GF-D8 (cell line): ENCODE measurements at regions not wholly inside any gene's neighbourhood (a gene's known extent, or its start where the extent isn't known, plus 50 kb on each side); places are given as distances from the start of the nearest gene placed in this dataset.
"Not testable (repeated sequence)": the region's sequence is repeated elsewhere in the genome, so short reads cannot be mapped to it uniquely, and the experiment has no call there.

Source experiments
- DNase-seq: peaks from one replicate; lab custom pipeline; 2025; lab: John Stamatoyannopoulos, UW

DNA sequence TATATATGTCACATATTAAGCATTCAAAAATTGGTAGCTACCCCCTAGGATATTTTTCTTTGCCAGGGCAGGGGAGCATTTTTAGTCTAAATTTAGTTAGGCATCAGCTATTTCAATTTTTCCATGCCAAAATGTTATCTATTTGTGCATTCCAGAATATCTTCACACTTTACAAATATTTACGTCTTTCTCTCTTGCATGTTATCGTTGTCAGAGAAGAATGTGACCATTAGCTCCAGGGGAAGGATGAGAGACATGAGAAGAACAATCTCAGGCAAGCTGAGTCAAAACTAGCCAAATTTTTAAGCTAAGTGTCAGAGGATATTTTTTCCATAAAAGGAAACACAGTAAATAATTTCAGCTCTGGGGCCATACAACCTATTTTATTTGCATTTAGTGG, 885.0 kb upstream of the EPHA5 start:
- DNase-seq, result no peak

DNA sequence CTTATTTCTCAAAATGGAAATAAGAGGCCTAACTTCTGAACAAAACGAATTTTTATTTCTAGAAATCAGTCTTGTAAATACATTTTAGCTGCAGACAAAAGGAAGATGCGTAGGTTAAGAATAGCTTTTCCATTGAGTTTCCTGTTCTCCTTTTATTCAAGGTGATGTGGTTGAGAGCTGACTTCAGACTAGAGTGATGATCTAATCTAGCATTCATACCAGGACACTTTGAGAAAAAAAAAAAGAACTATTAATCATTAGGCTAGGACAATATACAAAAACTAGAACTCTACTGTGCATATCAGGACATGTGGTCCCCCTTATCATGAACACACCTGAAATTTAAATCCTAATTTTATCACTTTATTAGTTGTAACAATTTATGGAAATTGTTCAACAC, 884.5 kb upstream of the EPHA5 start:
- DNase-seq, result no peak

DNA sequence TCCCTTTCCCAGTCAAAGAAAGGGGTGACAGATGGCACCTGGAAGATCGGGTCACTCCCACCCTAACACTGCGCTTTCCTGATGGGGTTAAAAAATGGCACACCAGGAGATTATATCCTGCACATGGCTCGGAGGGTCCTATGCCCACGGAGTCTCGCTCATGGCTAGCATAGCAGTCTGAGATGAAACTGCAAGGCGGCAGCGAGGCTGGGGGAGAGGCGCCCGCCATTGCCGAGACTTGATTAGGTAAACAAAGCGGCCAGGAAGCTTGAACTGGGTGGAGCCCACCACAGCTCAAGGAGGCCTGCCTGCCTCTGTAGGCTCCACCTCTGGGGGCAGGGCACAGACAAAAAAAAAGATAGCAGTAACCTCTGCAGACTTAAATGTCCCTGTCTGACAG, 875.0 kb upstream of the EPHA5 start:
- DNase-seq, result not testable (repeated sequence)

DNA sequence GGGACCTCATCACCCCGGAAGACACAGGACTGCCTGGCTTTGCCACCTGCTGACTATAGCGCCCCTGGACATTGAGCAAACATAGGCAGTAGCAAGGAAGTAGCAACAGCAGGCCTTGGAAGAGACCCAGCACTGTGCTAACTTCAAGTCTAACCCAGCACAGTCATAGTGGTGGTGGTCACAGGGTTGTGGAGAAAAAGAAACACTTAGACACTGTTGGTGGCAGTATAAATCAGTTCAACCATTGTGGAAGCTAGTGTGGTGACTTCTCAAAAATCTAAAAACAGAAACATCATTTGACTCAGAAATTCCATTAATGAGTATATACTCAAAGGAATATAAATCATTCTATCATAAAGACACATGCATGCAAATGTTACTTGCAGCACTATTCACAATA, 874.0 kb upstream of the EPHA5 start:
- no peak for DNase-seq

DNA sequence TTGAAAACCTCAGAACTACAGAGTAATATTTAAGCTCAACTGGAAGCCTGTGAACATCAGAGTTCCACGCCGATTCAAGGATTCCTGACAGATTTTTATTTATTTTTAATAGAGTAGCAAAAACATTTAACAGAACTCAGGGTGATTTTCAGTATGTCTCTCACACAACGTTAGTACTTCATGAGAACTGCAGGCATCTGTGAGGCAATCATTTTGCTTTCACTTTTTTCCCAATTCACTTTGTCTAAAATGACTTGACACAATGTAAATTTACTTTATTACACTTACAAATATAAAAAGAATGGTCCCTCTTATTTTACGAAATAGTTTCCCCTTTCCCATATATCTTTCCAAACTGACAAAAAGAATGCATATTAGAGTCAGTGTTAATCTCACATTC, 869.5 kb upstream of the EPHA5 start:
- DNase-seq, result no peak

DNA sequence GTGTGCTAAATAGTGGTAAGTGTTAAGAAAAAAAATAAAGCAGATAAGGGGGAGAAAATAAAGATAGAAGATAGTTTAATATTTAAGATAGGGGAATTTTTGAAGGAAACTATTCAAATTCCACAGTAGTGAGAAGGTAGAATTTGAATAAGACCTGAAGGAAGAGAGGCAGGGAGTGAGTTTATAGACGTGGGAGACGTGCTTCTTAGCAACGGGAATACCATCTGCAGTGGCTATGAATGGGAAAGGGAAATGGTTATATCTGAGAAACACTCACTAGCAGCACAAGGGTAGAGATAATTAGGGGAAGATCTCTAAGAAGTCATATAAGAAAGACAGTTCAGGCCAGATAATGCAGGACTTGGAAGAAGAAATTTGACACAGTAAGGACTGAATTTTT, 854.5 kb upstream of the EPHA5 start:
- DNase-seq, result no peak

DNA sequence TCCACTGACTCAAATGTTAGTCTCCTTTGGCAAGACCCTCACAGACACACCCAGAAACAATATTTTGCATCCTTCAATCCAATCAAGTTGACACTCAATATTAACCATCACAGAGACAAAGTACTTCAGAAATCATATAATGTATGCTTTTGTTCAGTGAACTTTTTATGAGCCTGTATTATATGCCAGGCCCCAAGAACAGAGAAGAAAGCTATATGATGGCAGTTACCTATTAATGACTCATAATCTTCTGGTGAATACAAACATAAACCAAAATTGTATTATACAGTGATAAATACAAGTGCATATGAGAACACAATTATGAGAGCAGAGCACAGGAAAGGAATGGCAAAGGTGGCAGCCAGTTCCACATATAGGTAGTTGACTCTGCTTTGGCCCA, 852.0 kb upstream of the EPHA5 start:
- no peak for DNase-seq

DNA sequence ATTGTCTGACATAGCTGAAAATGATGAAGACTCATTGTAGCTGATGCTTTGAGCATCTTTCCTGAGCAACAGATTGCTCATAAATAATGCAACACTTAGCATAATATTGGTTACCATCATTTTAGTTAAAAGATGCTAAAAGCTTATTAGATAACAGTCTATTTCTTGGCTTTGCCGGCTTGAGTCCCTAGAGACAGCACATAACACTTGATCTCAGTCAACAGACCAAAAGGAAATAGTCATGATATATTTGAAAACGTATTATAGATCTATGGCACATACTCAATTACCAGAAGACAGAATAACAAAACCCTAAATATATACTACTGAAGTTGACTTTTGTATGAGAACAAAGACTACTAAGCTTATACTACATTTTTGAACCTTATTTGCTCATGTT, 846.7 kb upstream of the EPHA5 start:
- DNase-seq, result no peak

DNA sequence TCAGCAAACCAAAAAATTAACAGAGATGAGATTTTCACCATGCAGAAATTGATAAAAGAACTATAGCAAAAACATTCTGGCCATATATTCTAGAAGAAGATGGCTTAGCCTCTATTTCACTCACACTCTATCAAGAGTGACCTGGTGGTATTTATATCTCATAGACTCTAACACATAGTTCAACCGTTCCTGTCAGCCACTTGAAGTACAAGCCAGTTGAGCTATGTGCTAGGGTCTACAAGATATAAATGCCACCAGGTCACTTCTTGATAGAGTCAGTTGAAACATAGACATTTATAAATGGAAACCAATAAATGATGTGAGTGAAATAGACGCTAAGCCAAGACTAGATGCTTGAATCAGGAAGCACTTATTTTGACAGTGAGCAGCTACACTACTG, 836.7 kb upstream of the EPHA5 start:
- no peak for DNase-seq

DNA sequence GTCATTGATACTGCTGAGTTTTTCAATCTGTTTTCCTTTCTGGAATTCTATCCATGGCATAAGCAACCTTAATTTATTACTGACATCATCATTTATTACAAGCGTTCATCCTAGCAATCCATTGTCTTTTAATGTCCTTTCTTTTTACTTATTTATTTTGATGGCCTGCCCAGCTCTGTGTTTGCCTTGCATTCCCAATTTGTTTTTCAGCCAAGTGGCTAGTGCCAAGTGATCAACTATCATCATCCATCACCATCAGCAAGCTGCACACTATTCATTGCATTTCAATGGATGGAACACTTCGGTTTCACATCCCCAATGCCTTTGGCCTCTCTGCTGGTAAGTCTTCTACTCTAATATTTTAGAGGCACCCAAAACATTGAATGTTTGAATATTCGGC, 831.7 kb upstream of the EPHA5 start:
- DNase-seq, result no peak

DNA sequence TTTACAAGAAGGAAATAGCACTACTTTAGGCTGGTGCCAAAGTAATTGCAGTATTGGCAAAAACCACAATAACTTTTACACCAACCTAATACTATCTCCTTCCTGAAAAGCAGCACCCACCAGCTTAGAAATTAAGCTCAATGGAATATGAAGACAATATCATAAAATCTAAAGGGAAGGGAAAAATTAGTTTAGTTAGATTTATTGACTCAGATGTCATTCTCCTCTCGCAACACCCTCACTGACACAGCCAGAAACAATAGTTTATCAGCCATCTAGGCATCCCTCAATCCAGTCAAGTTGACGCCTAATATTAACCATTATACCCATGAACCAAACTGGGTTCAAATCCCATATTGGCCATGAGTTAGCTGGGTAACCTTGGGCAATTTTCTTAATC, 820.4 kb upstream of the EPHA5 start:
- no peak for DNase-seq

DNA sequence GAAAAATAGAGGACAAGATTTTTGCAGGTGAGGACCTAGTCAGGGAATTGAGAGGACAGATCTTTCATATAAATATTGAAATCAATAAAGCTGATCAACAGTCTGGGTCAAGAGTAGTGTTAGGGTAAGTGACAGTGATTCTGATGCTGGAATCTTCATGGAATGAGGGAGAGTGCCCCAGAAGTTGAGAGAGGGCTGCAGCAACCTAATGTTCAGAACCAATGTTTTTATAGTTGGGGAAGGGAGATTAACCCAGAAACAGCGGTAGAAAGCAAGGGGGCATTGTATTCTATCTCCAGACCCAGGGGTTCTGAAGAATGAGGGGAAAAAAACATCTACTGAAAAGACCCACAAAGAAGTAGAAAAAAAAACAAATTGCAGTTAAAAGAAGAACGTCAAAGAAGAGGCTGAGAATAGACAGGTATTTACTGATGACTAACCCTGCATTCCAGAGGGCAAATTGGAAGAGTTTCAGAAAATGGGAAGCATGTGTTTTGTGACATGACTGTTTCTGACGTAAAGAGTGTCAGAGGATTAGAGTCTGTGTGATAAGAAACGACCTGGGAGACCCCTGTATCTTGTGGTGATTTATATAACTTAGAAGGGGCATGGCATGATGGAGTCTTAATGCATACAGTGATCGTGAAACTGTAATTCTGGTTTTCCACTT, 819.6 kb upstream of the EPHA5 start:
- no peak for DNase-seq

DNA sequence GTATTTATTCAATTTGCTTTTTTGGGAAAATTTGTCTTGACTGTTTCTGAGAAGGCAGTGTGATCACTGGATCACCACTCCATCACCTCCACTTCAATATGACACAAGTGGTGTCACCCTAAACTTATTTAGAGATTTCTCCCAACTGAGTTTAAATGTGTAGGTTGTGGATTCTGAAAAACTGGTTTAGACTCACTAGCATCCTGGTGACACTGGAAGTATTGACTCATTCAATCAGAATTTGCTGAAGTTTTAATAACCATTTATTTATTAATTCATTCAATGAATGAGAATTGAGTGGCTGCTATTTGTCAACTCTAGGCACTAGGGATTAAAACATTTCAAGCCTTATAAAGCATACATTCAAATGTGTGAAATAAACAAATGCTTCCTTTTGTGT, 819.1 kb upstream of the EPHA5 start:
- no peak for DNase-seq

DNA sequence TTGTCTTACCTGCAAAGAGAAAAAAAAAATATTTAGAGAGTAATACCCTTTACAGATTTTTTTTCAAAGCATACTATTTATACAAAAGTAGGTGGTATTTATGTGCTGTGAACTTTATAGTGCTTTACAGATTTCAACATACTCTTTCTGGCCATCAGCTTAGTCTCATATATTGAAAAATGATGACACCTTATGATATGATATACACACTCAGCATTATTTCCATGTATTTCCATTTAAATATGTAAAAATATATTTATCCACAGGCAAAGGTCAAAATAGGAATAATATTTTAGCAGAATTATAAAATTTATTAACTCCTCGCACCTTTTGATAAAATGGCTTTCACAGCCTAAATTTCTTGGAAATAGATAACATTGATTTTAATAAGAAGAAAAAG, 815.8 kb upstream of the EPHA5 start:
- no peak for DNase-seq

DNA sequence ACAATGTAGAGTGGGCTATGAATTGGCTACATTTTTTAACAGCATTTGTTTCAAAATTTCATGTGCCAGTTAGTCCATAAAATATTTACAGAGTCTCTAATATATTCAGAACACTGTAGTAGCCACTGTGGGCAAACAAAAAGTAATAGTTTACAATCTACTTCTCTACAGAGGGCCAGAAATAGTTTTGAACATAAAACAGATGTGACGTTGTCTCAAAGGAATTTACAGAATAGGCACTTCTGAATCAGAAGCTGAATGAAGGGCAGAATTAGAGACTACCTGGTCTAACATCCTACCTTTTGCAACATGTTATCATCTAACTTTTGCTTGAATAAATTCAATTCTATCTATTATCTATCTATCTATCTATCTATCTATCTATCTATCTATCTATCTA, 811.9 kb upstream of the EPHA5 start:
- DNase-seq, result no peak

DNA sequence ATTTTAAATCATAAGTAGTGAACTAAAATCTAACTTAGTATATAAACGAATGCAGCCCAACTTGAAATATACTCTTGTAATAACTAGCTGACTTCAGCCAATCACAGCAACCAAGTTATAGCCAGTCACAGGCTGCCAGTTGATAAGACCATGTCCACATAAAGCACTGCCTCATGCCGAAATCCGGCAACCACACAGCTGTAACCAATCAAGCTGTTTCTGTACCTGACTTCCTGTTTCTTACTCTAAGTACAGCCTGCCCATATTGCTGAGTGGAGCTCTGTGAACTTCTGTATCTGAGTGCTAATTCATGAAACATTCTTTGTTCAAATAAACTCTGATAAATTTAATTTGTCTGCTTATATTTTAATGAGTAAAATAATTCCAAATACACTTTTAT, 805.3 kb upstream of the EPHA5 start:
- no peak for DNase-seq

DNA sequence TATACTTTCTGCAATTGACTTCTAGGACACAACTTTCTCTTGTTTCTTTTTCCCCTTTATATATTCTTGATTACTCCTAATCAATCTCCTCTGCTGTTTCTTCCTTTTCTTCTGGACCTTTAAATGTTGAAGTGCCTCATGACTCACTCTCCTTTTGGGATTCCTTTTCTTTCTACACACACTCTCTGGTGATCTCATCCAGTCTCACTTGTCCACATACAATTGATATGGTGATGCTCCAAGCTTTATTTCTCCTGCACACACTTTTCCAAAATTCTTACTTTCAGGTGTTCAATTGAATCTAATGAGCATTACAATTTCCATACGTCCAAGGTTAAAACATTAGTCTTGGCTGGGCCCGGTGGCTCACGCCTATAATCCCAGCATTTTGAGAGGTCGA, 794.8 kb upstream of the EPHA5 start:
- no peak for DNase-seq

DNA sequence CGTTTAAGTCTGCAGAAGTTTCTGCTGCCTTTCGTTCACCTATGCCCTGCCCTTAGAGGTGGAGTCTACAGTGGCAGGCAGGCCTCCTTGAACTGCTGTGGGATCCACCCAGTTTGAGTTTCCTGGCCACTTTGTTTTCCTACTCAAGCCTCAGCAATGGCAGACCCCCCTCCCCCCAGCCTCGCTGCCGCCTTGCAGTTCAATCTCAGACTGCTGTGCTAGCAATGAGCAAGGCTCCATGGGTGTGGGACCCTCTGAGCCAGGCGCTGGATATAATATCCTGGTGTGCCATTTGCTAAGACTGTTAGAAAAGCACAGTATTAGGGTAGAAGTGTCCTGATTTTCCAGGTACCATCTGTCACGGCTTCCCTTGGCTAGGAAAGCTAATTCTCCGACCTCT, 792.6 kb upstream of the EPHA5 start:
- DNase-seq, result not testable (repeated sequence)

DNA sequence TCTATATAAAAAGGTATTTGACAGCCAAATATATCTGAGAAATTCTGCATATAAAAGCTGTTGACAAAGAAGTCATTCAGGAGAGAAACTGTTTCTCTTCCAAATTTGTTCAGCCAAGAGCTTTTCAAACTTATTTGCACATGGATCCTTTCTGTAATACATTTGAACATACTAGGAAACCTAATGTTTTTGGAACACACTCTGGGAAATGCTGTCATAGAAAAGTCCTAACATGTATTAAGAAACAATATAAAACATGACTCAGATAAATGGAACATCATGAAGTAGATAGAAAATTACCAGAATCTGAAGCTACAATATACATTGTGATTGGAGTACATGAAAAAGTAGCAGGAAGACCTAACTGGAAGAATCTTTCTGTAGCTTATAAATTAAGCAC, 781.5 kb upstream of the EPHA5 start:
- DNase-seq, result no peak

DNA sequence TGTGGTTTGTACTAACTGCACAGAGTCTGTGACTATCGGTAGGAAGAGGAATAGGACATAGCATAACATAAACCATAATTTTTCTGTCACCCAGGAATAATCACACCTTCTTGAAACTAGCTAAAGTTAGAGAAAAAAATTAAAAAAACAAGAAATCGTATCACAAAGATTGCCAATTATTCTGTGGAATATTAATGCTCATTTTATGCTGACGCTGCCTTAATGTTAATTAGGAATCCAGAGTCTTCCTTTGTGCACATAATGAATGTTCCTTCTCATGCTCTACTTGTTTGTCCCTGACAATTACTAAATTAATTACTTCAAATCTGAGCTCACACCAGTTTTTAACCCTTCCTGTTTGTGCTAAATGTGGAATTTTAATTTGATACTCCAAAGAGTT, 772.7 kb upstream of the EPHA5 start:
- no peak for DNase-seq

DNA sequence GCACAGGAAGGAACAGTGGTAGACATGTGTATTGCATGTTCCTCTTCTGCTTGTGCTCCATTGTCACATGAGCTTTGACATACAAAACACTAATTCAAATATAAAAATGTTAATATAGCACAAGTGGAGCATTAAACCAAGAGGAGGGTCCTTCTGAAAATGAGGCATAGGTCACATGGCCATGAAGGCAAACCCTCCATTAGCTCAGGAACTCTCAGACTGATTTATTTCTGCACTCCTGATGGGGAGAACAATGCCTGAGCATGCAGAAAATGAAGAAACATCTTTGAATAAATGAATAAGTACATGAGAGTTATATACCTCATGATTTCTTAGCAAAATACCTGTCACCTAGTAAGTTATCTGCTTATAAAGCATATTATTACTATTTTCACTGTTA, 769.2 kb upstream of the EPHA5 start:
- DNase-seq, result no peak

DNA sequence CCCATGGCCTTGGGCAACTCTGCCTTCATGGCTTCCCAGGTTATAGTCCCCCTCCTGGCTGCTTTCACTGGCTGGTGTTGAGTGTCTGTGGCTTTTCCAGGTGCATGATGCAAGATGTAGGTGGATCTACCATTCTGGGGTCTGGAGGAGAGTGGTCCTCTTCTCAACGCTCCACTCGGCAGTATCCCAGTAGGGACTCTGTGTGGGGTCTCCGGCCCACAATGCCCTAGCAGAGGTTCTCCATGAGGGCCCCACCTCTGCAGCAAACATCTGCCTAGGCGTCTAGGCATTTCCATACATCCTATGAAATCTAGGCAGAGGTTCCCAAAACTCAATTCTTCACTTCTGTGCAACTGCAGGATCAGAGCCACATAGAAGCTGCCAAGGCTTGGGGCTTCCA, 763.4 kb upstream of the EPHA5 start:
- DNase-seq, result no peak

DNA sequence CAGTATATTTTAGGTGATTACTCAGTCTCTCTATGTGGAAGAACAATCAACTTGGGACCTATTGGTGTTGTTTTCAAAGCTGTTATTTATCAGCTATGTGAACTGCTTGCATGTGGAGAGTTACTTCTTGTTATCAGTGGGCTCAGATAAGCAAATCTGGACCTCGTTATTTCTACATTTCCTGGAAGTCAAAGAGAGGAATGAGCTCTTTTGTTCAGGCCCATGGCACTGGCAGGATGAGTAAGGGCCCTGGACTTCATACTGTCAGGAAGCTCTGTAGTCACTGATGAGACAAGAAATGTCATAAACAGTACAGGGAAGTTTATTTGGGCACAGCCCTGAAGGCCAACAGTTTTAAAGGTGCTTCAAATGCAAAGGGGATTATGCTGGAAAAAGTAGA, 760.6 kb upstream of the EPHA5 start:
- no peak for DNase-seq

DNA sequence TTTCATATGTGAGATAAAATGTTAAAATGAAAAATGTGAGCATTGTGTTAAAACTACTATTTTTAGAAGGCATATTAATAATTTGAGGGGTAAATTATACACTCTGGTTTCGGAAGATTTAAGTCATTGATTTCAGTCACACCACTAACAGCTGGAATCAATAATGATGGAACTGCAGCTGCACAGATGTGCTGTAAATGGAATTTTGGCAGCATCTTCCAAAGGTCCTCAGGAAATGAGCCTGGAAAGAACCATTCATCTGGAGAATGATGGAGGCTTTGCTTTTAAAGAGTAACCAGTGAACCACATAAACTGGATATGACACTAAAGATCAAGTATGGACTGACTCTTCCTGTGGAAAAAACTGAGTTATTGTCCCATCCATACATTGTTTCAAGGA, 759.0 kb upstream of the EPHA5 start:
- no peak for DNase-seq

DNA sequence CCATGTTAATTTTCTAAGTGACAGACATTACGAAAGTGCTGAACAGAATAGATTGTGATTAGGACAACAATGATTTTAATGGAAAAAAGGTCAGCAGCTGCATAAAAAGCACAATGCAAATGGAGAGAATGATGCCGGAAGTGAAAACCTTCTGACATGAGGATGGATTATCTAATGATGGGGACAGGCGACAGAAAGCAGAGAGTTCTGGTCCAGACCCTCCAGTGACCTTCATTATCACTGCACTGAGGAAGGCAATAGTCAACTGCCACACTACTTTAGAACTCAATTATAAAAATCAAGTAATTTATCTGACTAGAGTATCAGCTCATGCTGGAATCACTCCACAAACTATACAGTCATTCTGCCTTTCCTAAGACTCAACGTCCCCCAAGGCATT, 746.1 kb upstream of the EPHA5 start:
- no peak for DNase-seq
